Activated B cell treated with CpG ODN at 0.5 μM for 24 hours (primary cell): ENCODE measurements at regions not wholly inside any gene's neighbourhood (a gene's known extent, or its start where the extent isn't known, plus 50 kb on each side); places are given as distances from the start of the nearest gene placed in this dataset.

Experiments
- ATAC-seq: fragments of 200-7000 bp; cut with Tn5 transposase; one replicate; pipeline ENCODE4 v1.10.0; 2021; ENCODE audit warnings: low read depth, mild to moderate bottlenecking, moderate library complexity
- CTCF ChIA-PET: fragments of 350-600 bp; sonication (Branson Sonifier 250); formaldehyde crosslinking; loops from one replicate; lab custom pipeline; 2021; ENCODE audit warnings: antibody characterized with exemption; lab: Charles Lee
- POLR2A ChIA-PET: fragments of 350-600 bp; sonication (Branson Sonifier 250); formaldehyde crosslinking; loops from one replicate; lab custom pipeline; 2021; ENCODE audit warnings: antibody characterized with exemption; lab: Charles Lee
- DNase-seq: peaks from one replicate; pipeline ENCODE4 v3.0.0; 2022
- H3K27ac Mint-ChIP-seq: one replicate; pipeline ENCODE4 v1.8.0; 2020; ENCODE audit warnings: mixed read lengths
- H3K27me3 Mint-ChIP-seq: one replicate; pipeline ENCODE4 v1.8.0; 2021; ENCODE audit warnings: mixed read lengths
- H3K36me3 Mint-ChIP-seq: one replicate; pipeline ENCODE4 v1.8.0; 2021; ENCODE audit warnings: low read depth, mixed read lengths
- H3K4me1 Mint-ChIP-seq: one replicate; pipeline ENCODE4 v1.8.0; 2021; ENCODE audit warnings: mixed read lengths
- H3K4me3 Mint-ChIP-seq: one replicate; pipeline ENCODE4 v1.8.0; 2020; ENCODE audit warnings: mild to moderate bottlenecking, mixed read lengths
- H3K9me3 Mint-ChIP-seq: one replicate; pipeline ENCODE4 v1.8.0; 2020; ENCODE audit warnings: mixed read lengths
- intact Hi-C: fragments of 100-400 bp; cut with micrococcal nuclease; formaldehyde crosslinking; loops from one replicate; pipeline ENCODE4 v1.15.1; 2024
- TF ChIP-seq, protein P1 (sequence below): fragments of 200-600 bp; IDR thresholded peaks from one replicate; pipeline ENCODE4 v1.8.0; 2022; ENCODE audit warnings: antibody characterized with exemption, mild to moderate bottlenecking

DNA sequence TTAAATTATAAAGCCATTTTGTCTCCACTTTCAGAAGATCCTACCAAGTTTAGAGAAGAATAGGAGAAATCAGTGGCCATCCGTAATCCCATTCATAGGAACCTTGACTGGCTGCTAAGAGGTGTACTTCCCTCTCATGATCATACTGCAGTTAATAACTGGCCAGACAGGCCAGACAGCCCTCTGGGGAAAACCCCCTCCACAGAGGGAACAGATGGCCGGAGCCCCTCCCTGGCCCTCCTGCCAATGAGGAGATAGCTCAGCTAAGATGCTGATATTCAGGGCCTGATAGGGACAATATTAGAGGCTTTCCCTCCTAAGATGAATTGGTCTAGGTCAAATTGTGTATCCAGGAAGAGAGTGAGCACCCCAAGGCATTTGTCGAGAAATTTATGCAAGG is 200.0 kb upstream of the MAOA start:
- no peak for DNase-seq
- Mint-ChIP-seq H3K27ac (no peak overlapping the region), H3K4me3 (no peak overlapping the region), H3K9me3 (peaks cover 3% of the 10 kb centered on the region), H3K36me3 (no peaks in the 10 kb centered on the region), H3K27me3 (peaks cover 4% of the 10 kb centered on the region), H3K4me1 (no peaks in the 10 kb centered on the region)
- ATAC-seq, result no peak
- intact Hi-C loops, result no loop called here
- ChIA-PET CTCF (no interaction called here), POLR2A (no interaction called here)
- TF ChIP-seq, protein P1, sequence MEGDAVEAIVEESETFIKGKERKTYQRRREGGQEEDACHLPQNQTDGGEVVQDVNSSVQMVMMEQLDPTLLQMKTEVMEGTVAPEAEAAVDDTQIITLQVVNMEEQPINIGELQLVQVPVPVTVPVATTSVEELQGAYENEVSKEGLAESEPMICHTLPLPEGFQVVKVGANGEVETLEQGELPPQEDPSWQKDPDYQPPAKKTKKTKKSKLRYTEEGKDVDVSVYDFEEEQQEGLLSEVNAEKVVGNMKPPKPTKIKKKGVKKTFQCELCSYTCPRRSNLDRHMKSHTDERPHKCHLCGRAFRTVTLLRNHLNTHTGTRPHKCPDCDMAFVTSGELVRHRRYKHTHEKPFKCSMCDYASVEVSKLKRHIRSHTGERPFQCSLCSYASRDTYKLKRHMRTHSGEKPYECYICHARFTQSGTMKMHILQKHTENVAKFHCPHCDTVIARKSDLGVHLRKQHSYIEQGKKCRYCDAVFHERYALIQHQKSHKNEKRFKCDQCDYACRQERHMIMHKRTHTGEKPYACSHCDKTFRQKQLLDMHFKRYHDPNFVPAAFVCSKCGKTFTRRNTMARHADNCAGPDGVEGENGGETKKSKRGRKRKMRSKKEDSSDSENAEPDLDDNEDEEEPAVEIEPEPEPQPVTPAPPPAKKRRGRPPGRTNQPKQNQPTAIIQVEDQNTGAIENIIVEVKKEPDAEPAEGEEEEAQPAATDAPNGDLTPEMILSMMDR, result no peak

DNA sequence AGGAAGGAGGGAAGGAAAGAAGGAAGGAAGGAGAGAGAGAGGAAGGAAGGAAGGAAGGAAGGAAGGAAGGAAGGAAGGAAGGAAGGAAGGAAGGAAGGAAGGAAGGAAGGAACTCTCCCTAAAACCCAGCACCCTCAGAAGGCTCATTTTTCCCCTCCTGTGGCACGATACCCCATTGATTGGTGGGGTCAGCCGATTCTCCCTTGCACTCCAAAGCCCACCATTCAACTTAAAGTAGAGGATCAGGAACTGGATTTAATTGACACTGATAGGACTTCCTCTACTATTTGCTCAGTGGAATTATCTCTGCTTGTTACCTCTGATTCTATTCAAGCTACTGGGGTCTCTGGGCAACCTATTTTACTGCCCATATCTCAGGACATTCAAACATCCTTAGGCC is 199.2 kb upstream of the MAOA start:
- H3K27me3 Mint-ChIP-seq, result peaks cover 6% of the 10 kb centered on the region
- no peak overlapping the region for H3K4me3 Mint-ChIP-seq
- no peaks in the 10 kb centered on the region for H3K4me1 Mint-ChIP-seq
- H3K9me3 Mint-ChIP-seq, result peaks cover 3% of the 10 kb centered on the region
- no peaks in the 10 kb centered on the region for H3K36me3 Mint-ChIP-seq
- TF ChIP-seq, protein P1, result no peak
- ChIA-PET POLR2A (no interaction called here), CTCF (no interaction called here)
- DNase-seq (no peak), ATAC-seq (no peak)
- no peak overlapping the region for H3K27ac Mint-ChIP-seq
- intact Hi-C loops, result no loop called here

DNA sequence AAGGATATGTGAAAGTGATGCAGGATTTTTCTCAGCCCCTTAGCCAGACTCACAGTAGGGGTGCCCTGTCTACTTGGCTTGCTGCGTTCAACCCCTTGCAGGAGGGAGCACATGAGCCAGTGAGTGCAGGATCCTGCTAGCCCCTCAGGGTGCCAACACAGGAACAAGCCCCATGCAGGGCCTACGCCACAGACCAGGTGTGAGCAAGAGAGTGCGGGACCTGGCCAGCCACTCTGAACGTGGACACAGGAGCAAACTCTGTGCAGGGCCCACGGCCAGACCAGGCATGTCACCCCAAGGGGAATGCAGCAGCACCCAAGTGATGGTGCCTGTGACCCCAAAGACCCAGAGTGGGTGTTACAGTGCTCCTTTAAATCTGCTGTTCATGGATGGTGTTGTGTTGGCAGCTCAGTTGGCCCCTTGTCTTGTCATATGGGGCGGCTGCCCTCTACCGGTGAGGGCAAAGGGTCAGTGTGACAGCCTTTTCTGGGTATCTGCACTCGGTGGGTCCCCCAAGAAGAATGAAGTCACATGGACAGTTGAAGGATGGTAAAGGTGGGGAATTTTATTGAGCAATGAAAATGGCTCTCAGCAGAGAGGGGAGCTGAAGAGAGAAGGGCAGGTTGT is 188.4 kb upstream of the MAOA start:
- POLR2A ChIA-PET, result no interaction called here
- Mint-ChIP-seq H3K9me3 (peaks cover 2% of the 10 kb centered on the region), H3K4me3 (no peak overlapping the region), H3K36me3 (no peaks in the 10 kb centered on the region), H3K4me1 (peaks cover 3% of the 10 kb centered on the region), H3K27me3 (no peaks in the 10 kb centered on the region), H3K27ac (no peak overlapping the region)
- DNase-seq (no peak), ATAC-seq (no peak)
- intact Hi-C loops, result no loop called here
- CTCF ChIA-PET, result no interaction called here
- TF ChIP-seq, protein P1, result no peak

DNA sequence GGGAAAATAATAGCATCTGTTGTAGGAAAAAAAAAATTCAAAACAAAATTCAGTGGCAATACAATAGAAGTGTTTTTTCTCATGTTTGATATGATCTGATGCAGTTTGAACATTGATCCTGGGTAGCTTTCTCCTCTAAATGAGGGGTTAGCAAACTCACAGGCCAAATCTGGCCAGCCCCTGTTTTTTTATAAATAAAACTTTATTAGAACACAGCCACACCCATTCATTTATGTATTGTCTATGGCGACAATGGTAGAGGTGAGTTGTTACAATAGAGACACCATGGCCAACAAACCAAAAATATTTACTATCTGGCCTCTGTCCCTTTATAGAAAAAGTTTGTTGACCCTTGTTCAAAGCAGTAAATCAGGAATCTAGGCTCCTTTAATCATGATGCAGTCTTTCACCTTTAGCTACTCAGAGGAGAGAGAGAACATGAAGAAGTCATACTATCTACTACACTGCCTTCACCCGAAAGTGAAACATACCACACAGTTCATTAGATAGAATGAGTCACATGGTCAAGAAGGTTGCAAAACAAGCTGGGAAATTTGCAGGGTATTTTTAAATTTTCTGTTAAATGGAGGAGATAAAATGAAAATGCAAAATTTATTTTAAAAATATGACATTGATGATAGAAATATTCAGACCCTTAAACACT is 186.6 kb upstream of the MAOA start:
- POLR2A ChIA-PET, result no interaction called here
- TF ChIP-seq, protein P1, result no peak
- ATAC-seq (no peak), DNase-seq (no peak)
- intact Hi-C loops, result no loop called here
- Mint-ChIP-seq H3K27ac (no peak overlapping the region), H3K4me3 (no peak overlapping the region), H3K9me3 (peaks cover 2% of the 10 kb centered on the region), H3K36me3 (no peaks in the 10 kb centered on the region), H3K4me1 (peaks cover 3% of the 10 kb centered on the region), H3K27me3 (no peaks in the 10 kb centered on the region)
- CTCF ChIA-PET, result no interaction called here

DNA sequence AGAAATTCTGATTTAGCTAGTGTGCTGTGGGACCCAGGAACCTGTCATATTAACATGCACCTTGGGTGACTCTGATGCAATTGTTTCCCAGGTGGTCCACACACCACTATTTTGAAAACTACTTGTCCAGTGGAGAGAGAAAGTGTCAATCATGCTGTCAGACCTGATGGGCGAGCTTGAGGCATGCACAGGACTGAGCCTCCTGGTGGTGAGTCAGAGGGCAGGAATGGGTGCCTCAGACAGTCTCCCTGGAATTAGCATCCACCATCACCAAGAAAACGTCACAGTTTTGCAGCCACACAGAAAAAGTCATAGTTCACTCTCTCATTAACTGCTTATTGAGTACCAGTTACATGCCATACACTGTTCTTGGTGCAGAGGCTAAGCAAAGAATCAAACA is 181.8 kb upstream of the MAOA start:
- H3K27ac Mint-ChIP-seq, result no peak overlapping the region
- H3K36me3 Mint-ChIP-seq, result no peaks in the 10 kb centered on the region
- H3K4me1 Mint-ChIP-seq, result peaks cover 3% of the 10 kb centered on the region
- CTCF ChIA-PET, result no interaction called here
- intact Hi-C loops, result no loop called here
- peaks cover 2% of the 10 kb centered on the region for H3K9me3 Mint-ChIP-seq
- DNase-seq (no peak), ATAC-seq (no peak)
- TF ChIP-seq, protein P1, result no peak
- no peak overlapping the region for H3K4me3 Mint-ChIP-seq
- no peaks in the 10 kb centered on the region for H3K27me3 Mint-ChIP-seq
- POLR2A ChIA-PET, result no interaction called here
